GM18909 (cell line): ENCODE measurements at regions not wholly inside any gene's neighbourhood (a gene's known extent, or its start where the extent isn't known, plus 50 kb on each side); places are given as distances from the start of the nearest gene placed in this dataset.

ENCODE experiments used
- ATAC-seq: cut with Tn5 transposase; IDR thresholded peaks from one replicate; pipeline ENCODE4 v1.9.1; 2021; ENCODE audit warnings: mild to moderate bottlenecking; ENCODE audit not compliant: unreplicated experiment, poor library complexity

- ATAC-seq = no peak
Measured at GRCh38 chr13:40261336-40261735, 405.1 kb downstream of the FOXO1 start.

DNA sequence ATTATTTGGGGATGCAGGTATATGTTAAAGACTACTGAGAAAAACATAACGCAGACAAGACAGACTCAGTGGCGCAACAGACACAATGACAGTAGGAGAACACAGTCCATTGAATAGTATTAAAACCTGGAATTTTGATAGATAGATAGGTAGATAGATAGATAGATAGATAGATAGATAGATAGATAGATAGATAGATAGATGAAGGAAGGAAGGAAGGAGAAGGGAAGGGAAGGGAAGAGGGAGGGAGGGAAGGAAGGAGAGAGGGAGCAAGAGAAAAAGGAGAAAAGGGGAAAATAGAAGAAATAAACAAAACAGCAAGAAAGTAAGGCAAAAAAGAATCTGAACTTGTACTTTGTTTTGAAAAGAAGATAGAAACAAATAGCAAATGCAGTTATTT lies 404.5 kb downstream of the FOXO1 start:
- ATAC-seq = no peak

GRCh38 chr13:40269086-40269485 lies 397.4 kb downstream of the FOXO1 start:
- no peak for ATAC-seq

DNA sequence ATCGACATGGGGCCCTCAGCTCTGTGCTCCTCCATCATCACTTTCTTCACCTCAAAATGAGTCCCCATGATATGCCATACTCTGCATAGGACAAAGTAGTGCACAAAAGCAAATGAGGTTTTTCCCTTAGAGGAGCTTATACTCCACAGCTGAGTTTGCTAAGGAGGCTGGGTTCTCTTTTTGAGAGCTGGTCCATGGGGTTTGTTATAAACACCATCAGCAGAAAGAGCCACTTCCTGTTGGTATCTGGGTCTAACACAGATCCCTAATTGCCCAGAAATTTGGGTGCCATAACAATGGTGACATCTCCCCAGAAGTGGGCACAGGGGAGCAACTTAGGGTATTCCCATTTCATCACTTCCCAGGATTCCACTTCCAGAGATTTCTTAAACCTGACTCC lies 395.7 kb downstream of the FOXO1 start:
- ATAC-seq = no peak

DNA sequence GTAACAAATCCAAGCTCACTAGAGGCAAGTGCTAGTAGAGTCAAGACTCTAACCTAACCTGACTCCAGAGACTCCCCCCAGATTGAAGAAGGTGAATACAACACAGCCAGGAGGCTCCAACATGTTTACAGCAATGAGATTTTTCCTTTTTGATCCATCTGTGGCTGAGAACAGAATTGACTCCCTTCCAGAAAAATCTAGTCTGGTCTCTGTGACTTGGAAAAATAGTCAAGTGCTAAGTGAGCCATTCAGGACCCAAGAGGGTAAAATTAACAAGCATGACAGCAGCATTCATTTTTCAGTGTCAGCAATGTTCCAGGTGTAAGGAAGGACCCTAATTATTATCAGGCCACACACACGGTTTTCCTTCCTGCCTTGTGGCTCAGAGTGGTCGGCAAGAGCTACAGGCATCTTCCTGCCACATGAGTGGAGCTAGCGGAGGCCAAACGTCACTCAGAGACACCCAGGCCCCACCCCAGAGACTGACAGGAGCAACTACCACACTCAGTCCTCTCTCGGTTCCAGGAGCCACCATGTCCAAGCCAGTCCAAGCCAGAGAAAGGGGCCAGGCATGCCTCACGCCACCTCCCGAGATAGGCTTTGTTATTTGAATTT lies 395.1 kb downstream of the FOXO1 start:
- ATAC-seq = no peak

- ATAC-seq = no peak
Measured at GRCh38 chr13:40271931-40272775, 394.3 kb downstream of the FOXO1 start.

GRCh38 chr13:40272776-40273139 lies 393.7 kb downstream of the FOXO1 start:
- no peak for ATAC-seq

DNA sequence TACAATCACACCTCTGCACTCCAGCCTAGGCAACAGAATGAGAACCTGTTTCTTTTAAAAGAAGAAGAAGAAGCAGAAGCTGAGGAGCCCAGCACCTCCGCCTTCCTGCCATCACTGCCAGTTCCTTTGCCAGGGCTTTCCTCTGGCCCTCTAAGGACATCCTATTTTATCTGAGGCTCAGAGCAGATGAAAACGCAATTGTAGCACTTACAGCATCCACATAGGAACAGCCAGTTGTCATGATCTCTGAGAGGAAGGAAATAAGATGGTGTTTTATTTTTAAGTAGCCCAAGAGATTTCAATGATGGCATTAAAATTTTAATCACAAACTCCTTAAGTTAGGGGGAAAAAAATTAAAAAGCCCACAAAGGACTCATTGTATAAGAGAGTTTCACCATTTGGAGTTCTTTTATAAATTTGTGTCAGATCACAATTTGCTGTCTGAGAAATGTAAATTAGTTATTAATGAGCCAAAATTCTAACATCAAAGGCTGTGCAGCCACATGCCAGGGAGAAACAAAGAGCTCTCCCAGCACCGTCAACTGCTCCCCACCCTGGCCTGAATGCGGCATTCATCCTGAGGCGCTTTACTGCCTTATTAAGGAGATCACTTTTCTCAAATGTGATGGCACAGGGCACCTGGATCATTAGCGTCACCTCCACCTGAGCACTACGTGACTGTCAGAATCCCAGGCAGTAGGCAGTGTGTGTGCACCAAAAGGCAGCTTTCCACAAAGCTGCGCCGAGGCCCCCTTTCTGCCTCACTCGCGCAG lies 393.0 kb downstream of the FOXO1 start:
- no peak for ATAC-seq

- ATAC-seq = no peak
Measured at GRCh38 chr13:40274103-40274502, 392.3 kb downstream of the FOXO1 start.

GRCh38 chr13:40275155-40275554 lies 391.3 kb downstream of the FOXO1 start:
- ATAC-seq = no peak

- no peak for ATAC-seq
Measured at GRCh38 chr13:40275636-40276035, 390.8 kb downstream of the FOXO1 start.

- ATAC-seq = no peak
Measured at GRCh38 chr13:40283666-40284065, 382.8 kb downstream of the FOXO1 start.

GRCh38 chr13:40285634-40286033 lies 380.8 kb downstream of the FOXO1 start:
- no peak for ATAC-seq

DNA sequence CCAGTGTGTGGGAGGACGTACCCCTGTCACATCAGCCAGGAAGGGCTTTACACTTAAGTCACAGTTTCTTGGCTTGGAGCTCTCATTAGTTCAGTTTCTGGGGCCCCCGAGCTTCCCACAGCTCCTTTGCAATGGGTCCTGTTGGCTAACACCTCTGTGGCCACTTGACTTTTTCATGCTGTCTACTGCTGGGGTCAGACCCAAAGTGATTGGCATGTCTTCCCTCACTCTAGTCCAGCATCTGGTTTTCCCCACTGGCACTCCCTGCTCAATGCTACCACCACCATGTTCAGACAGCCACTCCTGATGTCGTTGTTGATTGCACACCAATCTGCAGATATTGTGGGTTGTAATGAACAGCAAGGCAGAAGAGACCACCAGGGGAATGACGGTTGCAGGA lies 379.0 kb downstream of the FOXO1 start:
- no peak for ATAC-seq

DNA sequence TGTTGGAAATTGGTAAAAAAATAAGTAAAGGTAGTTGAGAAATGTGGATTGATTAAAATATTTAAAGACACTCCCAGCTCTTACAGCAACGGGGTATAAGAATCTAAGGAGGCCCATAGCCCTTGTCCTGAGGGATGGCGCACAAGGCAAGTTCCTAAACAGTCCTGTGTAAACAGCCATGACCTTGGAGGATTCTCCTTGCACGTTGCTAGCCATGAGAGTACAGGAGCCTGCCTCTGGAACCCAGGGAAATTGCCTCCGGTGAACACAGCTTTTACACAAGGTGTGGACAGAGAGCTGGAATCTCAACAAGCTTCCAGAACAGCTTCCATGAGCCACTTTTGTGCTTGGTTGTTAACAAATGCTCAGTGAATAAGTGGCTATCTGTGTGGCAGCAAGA lies 378.2 kb downstream of the FOXO1 start:
- ATAC-seq = no peak

DNA sequence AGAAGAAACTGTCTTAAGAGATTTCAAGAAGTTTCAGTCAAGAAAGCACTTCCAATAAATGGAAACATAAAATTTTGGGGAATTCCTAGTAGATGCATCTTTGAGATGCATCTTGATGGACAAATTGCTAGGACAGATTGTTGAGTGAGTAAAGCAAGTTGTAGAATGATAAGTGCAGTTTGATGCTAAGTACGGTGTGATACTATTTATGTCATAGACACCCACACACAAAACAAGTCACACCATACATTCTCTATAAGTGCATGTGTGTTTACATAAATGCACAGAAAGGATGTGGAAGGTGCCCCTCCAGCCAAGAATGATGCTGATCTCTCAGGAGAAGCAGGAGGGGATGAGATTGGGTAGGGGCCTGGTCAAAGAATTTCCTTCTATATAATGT lies 375.7 kb downstream of the FOXO1 start:
- no peak for ATAC-seq

DNA sequence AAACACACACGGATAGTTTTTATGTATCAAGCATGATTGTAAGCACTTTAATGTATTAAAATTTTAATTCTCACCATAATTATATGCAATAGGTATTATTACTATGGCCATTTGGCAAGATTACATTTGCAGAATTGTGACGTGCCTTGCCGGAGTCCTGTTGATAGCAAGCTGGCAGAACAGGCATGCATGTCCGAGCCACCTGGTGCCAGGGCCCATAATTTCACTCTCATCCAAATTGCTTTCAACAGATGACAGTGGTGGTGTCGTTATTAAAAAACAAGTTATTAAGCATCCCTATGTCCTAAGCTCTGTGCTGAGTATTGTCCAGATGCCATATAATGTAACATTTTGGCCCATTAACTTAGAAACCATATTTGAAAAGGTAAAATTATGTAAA lies 374.3 kb downstream of the FOXO1 start:
- ATAC-seq = no peak

- ATAC-seq = no peak
Measured at GRCh38 chr13:40292536-40292935, 373.9 kb downstream of the FOXO1 start.

- no peak for ATAC-seq
Measured at GRCh38 chr13:40302351-40302750, 364.1 kb downstream of the FOXO1 start.

DNA sequence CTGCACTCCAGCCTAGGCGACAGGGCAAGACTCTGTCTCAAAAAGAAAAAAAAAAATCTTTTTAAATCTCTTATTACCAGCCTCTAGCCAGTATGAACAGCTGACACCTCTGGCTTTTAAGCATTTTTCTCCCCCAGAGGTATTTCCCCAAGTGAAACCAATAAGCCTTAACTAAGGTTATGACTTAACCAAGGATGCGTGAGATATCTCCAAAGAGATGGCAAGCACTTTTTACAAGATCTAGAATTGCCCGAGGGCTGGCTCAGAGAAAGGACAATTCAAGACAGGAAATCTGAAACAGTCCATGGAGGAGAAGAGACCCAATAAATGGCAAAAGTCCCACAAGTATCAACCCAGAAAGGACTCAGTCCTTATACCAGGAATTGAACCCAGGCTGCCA lies 362.1 kb downstream of the FOXO1 start:
- no peak for ATAC-seq

- no peak for ATAC-seq
Measured at GRCh38 chr13:40306817-40307216, 359.6 kb downstream of the FOXO1 start.
